C1 segment of cervical spinal cord (tissue), 14 donors: ENCODE measurements at regions not wholly inside any gene's neighbourhood (a gene's known extent, or its start where the extent isn't known, plus 50 kb on each side); places are given as distances from the start of the nearest gene placed in this dataset.
"Not testable (repeated sequence)": the region's sequence is repeated elsewhere in the genome, so short reads cannot be mapped to it uniquely, and the experiment has no call there.

Source experiments
- DNase-seq, 14 donors: peaks; one replicate each; lab custom pipeline; 2025; lab: John Stamatoyannopoulos, UW

DNA sequence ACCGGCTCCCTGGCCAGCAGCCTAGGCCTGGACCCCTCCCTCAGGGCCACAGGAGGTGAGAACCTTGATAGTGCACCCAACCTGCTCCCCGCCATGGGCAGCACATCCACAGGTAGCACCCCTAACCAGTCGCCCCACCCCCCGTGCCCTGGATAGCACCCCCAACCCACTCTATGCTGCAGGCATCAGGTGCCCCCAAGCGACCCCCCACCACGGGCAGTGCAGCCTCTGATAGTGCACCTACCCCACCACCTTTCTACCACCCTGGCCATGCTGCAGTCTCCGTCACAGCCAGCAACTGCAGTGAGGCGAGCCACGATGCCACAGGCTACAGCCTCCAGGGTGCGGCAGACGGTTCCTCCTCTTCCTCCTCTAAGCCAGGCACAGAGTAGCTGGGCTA, 55.6 kb downstream of the SOWAHC start:
- DNase-seq: no peak

DNA sequence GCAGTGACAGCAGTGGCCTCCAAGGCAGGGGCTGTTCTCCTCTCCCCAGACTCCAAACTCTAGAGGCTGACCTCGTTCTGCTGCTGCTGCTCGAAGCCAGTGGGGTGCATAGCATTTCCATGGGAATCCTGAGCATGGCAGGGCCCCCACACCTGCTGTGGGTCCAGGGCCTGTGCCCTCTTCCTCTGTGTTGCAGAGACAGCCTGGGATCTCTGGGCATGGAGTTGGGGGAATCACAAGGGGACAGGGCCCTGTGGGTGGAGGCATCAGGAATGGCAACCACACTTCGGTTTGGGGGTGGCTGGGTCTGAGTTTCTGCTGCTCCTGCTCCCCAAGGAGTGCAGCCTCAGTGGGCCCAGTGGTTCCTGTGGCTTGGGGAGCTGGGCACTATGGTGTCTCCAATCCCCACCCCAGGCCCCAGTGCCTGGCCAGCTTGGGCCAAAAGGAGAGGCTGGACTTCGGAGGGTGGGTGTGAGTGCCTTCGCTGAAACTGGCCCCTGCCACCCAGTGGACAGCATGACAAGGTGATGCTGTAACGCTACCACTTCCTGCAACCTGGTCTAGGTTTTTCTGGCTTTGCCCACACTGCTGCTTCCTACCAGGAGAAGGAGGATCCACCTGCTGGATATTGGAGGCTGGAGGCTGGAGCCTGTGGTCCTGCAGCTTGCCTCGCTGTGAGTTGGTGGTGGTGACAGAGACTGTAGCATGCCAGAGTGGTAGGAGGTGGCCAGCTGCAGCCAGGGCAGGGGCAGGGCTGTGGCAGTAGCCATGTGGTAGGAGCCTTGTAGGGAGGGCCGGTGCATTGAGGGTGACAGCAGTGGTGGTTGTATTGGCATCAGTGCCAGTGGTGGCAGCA, 56.6 kb downstream of the SOWAHC start:
- no peak for DNase-seq

DNA sequence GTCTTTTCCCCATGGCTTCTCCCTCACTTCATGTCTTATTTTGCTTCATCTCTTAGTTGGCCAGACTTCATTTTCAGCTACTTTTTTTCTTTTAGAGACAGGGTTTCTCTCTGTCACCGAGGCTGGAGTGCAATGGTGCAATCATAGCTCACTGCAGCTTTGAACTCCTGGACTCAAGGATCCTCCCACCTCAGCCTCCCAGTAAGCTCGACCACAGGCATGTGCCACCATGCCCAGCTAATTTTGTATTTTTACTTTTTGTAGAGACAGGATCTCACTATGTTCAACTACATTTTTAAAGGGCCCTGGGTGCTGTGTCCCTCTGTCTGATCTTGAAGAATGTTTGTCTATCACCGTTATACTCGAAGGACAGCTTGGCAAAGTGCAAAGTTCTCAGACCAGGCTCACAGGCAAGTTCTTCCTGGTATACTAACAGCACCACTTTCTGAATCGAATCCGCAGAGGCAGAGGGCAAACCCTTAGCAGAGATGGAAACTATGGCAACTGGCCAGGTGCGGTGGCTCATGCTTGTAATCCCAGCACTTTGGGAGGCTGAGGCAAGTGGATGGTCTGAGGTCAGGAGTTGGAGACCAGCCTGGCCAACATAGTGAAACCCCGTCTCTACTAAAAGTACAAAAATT, 60.9 kb downstream of the SOWAHC start:
- DNase-seq: no peak

DNA sequence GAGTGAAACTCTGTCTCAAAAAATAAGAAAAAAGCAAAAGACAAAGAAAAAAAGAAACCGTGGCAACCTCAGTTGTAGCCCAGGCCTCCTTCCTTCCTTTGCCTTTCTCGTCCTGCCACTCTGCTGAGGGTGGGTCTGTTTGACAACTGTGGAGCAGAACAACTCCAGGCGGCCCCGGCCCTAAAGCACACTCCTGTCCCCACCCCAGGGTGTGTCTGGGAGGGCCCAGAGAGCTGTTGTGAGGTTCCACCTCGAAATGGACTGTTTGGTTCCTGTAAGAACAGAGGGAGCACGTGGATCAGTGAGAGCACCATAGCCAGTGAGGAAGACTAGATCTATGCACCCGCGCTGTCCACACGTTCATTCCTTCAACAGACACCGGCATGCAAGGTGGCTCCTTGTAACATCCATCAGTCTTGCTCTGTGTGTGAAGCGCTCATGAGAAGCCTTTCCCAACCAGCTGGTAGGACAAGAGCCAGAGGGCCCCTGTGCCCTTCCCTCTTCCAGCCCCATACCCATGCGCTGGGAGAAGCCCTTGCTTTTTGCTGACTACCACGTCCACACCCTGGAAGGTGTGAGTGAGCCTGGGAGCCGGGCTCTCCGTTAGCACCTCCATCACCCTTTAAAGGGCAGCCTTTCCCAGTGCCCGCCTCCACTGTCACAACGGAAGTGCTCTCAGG, 61.6 kb downstream of the SOWAHC start:
- no peak for DNase-seq

DNA sequence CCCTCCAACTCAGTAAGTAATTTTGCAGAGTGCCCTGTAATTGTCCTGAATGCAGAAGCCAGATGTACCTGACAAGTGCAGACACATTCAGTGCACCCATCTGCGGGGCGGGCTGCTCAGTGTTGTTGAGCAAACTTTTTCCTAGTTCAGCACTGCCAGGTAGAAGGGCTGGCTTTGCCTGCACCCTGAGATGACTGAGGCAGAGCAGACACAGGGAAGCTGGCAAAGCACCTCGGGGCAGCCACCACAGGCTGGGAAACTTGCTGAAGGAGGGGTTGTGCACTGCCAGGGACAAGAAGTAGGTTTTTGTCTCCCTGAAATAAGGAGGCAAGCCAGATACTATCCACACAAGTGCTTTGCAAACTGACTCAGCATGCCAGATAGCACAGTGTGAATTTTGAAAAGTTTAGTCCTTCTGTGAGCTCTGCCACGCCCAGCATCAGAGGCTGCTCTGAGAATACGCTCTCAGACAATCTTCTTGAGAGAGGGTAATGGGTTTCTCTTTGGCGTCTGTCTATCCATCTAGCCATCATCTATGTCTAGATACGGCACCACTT, 62.3 kb downstream of the SOWAHC start:
- DNase-seq: peak in 2 of 14 donors; percentile 8 to 37

DNA sequence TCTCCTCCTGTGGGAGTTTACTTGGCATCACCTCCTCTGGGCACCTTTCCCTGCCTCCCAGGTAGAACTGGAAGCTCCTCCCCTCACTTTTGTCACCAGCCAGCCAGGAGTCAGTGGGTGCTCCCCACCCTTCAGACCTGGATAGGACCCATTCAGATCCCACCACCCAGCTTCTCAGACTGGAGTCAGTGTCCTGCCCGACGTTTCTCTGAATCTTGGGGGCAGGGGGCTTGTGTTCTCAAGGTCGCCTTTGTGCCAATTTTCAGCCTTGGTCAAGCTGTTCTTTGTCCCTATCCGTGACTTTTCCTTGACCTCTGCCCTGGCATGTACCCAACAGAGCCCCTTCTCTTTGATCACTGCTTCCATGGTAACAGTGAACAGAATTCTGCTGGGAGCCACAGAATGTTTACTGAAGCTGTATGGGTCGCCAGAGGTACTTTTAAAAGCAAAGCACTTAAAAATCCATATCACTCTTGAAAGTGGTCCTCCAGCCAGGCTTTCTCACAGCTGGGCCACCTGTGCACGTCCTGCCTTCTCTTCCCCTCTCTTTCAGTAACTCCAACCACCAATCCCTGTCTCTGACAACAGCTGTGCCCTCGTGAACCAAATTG, 63.1 kb downstream of the SOWAHC start:
- DNase-seq: not testable (repeated sequence)

DNA sequence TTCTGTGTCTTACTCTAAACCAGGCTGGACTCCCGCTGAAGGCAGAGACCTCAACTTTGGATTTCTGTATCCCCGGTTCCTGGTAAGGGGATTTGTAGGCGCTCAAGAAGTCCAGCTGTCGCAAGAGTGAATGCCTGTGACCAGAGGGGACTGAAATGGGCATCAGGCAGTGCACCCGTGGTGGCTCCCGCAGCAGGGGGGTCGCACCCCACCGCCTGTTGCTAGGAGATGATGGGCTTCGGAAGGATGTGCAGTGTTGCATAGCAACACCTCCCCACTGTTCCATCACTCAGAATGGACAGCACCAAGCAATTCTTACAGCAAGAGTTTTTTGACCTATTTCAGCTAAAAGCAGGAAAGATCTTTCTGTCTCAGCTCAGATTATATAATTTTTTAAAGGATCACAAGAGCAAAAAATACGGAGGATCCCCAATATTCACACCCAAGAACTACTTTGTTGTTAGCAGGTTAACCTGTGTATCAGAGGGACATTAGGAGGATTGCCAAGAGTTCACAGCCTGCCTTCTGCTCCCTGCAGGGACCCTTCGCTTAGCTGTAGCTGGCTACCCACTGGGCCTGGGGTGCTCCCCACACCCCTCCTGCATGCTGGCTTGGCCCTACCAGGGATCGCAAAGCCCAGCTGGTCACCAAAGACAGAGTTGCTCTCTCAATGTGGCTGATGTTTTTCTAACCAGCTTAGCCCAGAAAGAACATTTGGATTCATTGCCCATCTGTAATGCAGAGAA, 63.8 kb downstream of the SOWAHC start:
- no peak for DNase-seq

DNA sequence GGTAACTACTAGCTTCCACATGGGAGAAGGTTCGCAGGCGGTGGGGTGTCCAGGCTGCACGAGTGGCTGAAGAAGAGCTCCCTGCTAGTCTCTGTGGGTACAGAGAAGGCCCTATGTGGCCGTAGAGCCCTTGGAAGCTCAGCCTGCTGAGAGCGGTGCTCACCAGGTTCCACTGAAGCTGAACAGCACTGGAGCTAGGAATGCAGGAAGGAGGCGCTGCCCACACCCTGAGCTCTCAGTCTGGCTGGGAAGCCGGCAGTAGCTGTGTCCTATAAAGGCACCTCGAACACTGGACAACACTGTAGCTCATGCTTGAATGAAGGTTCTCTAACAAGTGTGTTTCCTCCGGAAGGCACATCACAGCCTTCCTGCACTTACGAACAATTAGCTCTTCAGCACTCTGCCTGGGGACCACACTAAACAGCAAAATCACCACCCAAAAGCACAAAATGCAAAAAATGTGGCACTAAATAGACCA, 64.6 kb downstream of the SOWAHC start:
- not testable (repeated sequence) for DNase-seq

DNA sequence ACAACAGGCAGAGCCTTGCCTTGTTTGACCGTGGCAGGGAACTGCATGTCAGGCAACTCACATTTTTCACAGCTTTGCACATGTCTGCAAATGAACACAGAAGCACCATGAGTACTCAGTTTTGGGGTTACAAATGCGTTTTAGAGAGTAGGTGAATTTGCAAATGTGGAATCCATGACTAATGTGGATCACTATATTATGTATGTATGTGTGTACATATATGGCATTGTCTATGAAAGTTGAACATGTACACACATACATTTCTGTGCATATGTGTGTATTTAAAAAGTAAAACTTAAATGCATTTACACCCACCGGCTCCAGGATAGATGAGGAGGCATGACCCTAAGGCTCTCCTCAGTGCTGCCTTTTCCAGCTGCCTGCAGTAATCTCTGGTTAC, 65.1 kb downstream of the SOWAHC start:
- no peak for DNase-seq

DNA sequence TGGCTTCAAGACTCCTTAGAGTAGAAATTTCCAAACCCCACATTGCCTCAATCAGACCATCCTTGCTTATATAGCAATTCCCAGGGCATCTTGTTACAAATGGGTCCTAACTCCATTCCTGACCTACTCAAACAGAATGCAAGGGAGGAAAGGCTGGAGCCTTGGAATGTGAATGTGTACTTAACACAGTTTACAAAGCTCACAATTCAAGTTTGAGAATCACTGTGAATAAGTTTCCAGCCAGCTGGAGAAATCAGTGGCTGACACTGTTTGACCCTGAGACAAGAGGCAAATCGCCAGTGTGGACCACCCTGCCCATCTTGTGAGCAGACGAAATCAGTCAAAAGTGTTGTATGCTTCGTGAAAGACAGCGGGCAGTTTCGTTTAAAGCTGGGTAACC, 65.5 kb downstream of the SOWAHC start:
- DNase-seq: no peak

DNA sequence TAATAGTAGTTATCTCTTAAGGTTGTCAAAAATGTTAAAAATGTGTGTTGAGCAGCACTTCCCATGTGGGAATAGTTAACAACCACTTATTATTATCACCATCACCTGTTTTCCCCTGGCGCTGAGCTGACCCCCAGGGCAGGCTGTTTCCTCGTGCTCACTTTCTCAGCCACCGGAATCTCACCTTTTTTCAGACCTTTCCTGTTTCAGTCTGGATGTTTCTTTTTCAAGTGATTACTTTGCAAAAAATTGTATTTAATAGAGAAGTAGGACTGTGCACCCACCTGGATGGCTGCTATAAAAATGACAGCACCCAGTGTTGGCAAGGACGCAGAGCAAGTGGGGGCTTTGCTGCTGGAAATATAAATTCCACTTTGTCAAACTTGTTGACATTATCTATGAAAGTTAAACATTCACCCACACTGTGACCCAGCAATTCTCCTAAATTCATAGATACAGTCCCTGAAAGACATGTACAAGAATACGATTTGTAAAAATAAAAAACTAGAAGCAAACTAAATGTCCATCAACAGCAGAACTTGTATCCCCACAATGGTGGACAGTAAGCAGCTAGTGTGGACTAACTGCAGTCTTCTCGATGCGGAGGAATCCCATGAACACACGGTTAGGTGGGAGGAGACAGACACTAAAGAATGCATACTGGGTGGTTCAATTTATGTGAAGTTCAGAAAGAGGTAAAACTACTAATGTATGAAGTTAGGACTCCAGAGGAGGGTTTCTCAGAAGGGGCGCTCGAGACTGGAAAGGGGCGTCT, 66.5 kb downstream of the SOWAHC start:
- no peak for DNase-seq

DNA sequence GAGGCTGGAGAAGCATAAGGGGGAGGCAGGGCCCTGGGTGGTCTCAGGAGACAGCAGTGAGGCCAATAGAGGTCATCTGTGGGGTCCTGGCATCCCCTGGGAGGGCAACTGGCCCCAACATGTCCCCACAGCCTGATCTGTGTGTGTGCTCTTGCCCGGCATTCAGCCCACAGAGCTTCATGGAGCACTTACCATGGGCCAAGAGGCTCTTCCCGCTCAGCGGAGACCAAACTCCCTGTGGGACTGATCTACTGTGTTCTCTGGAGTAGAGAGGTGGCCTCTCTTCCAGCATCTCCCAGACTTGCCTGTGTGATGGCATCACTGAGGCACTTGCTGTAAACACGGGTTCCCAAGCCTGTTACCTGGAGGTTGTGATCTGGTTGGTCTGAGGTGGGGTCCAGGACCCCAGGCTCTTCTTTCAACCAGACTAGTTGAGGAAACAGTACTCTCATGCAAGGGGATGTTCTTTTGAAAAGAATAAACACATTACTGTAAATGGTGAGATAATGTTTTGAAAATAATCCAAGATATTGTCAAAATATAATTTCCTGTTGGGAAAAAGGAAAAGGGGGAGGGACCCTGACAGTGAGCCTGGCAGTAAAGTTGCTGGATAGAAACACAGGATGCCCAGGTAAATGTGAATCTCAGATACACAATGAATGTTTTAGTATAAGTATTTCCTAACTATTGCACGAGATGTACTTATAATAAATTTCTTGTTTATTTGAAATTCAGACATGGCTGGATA, 67.6 kb downstream of the SOWAHC start:
- DNase-seq: no peak

DNA sequence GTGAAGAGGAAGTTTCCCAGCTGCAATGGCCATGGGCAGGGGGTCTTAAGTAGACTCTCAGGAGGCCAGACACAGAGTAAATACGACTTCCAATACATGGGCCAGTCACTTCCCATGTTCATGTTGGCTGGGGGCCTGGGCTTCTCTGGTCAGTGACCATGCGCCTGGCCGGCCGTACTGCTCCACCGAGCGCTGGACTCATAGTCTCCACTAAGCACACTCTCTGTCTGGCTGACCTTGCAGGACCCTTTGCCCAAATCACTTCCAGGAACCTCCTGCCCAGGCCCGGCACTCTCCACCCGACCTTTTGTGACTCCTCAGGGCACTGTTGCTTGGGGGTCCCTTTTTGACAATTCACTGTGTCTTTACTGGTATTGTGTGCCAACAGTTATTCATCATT, 69.3 kb downstream of the SOWAHC start:
- no peak for DNase-seq

DNA sequence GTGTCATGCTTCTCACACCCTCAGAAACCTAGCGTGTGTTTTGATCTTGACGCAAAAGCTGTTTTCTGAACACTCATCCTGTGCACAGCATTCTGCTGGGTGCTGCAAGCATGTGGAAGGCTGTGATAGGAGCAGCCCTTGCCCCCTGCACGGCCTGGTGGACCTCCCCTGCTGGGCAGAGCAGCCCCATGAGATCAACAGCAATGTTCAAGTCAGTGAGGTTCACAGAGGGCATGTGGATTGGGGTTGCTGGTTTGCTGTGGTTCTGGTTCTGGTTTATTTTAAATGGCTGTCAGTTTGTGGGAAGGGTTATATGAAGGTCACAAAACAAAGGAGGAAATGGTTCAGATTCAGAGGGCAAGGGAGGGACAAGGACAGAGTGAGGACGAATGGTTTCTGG, 71.3 kb downstream of the SOWAHC start:
- no peak for DNase-seq

DNA sequence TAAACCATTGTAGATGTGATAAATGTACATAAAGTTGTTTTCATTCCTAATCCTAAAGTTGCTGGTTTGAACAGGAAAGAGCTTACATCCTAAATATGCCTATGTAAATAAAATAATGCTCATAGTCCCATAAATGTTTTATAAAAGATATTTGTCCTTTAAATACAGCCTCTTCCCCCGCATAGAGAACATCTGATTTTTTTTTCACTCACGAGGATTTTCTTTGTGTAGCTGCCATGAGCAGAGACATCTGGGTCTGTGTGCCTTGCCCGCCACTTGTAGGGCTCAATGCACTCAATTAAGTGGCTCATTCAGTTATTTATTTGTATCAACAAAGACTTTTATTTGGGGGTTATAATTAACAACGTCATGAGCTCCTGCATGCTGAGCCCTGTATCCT, 72.8 kb downstream of the SOWAHC start:
- DNase-seq: no peak

DNA sequence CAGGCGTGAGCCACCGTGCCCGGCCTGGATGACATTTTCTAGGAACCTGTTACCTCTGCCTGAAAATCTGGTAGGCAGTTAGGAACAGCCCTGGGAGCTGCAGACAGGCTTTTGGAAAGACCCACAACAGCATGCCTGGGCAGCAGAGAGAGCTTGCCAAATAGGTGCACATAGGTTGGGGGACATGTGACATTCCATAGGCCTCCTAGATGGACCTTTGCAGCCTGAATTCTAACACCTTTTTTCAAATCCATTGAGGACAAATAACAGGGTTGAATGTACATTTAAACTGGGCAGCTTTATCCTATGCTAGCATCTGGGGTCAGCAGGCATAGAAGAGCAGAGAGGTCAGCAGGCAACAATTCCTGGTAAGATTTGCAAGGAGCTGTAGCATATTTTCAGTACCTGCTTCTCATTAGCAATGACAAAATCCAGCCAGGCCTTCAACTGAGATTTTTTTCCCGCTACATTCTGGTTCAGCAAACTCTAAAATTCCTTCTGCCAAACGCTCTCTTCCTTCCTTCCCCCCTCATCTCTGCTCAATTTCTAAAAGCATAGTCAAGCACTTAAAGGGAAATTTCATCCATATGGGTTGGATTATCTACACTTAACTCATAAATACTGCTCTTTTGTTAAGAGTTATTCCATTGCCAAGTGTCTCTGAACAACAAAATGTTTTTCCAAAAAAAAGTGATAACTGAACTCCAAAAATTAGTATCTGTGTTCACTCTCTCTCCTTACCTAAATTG, 75.2 kb downstream of the SOWAHC start:
- DNase-seq: no peak

DNA sequence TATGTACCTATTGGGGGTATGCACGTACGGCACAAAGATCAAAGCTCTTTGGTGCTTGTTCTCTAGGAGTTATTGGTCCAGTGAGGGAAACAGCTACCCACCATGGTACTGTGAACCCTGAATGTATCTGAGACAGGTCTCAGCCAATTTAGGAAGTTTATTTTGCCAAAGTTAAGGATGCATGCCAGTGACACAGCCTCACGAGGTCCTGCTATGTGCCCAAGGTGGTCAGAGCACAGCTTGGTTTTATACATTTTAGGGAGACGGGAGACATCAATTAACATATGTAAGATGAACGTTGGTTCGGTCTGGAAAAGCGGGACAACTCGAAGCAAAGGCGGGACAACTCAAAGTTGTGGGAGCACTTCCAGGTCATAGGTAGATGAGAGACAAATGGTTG, 75.8 kb downstream of the SOWAHC start:
- DNase-seq: no peak

DNA sequence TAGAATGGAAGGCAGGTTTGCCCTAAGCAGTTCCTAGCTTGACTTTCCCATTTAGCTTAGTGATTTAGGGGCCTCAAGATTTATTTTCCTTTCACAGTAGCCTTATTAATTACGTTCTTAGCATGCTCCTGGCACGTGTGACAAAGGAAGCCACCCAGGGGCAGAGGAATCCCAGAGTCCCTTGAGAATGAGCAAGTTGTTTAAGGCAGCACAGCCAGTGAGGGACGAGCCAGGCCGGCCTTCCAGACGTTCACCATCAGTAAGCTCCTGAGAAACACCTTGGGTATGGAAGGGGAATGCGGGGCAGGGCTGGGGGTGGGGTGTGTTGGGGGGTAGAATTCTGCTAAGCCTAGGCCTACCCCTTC, 76.3 kb downstream of the SOWAHC start:
- no peak for DNase-seq
